ENCODE measurements at regions not wholly inside any gene's neighbourhood (a gene's known extent, or its start where the extent isn't known, plus 50 kb on each side); places are given as distances from the start of the nearest gene placed in this dataset.
"Not testable (repeated sequence)": the region's sequence is repeated elsewhere in the genome, so short reads cannot be mapped to it uniquely, and the experiment has no call there.

DNA sequence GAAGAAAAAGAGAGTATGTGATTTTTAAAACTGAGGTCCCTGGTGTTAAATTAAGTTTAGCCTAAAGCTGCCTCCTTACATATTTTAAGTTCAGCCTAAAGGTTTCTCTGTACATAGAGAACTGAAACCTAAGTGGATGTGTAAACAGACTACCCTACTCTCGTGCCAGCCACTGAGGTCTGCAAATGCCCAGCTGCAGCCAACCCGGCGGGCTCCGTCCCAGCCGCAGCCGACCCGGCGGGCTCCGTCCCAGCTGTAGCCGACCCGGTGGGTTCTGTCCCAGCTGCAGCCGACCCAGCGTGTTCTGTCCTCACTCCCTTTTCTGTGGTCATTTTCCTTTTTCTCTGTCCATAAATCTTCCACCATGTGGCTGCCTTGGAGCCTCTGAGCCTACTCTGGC is 97.2 kb upstream of the SFSWAP start:
- DNase-seq (ENCODE audit: low read depth in 2 of 2) = no peak

DNA sequence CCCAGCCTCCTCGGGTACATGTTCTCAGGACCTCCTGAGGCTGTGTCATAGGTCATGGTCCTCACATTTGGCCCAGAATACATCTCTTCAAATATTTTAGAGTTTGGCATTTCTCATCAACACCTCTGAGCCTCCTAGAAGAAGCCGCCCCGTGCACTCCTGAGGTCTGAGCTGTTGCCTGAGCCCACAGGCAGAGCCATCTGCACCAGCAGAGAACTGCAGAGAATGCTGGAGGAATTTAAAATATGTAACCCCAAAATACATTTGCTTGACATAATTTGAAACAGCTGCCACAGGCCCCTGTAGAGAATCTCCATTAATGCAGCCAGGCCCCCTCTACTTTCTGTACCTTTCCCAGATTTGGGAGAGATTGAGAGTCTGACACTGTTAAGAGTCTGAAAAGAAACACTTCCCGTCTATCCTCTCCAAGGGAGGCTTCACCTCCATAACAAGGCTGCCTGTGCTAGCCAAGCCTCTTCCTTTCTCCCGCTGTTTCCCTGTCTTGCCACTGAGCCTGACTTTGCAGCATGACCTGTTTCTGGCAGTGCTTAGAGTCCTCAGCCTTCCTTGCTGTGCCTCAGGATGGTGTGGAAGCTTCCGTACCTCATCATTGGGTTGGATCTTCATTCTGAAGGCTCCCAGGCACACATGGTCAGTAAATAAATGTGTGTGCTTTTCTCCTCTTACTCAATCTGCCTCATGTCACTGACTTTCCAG is 95.4 kb upstream of the SFSWAP start:
- no peak for DNase-seq (ENCODE audit: low read depth in 2 of 2)

DNA sequence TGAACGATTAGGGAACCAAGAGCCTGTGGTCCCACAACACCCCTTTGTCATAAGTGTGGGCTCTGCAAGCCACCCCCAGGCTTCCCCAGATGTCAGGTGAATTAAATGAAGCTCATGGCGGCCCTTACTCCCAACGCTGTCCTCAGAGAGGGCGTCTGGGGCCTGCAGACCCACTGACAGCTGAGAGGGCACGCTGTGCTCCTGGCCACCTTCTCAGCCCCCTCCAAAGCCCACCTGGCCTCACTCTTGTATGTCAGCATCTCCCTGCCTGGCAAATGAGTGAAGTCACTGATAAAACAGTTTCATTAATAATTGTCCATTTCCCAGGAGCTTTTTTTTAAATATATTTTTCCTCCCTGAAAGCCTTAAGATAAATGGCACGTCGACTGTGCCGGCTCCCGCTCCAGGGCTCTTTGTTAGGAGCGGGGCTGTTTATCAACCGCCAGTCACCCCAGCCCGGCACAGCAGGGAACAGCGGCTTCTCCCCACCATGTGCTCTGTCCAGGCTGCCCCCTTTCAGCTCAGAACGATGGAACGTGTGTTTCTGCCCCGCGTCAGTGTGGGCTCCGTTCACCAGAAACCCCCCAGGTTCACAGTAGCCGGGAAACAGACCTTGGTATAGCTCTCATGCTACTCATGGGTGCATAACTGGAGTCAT is 94.7 kb upstream of the SFSWAP start:
- DNase-seq (ENCODE audit: low read depth in 2 of 2) = no peak

DNA sequence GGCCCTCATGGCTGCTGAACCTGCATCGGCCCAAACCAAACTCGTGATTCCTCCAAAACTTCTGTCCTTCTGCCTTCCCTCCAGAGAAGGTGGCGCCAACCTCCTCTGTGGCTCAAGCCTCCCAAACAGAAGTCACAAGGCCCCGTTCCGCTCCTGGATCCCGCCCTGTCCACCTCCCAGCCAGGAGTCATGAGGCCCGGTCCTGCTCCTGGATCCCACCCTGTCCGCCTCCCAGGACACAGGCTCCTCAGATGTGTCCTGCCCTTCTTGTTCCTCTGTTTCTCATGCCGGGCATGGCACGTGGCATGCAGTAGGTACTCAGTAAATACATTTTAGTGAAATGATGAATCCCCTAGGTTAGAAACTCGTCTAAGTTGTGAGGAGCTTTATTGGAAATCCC is 94.2 kb upstream of the SFSWAP start:
- DNase-seq (ENCODE audit: low read depth in 2 of 2) = no peak

DNA sequence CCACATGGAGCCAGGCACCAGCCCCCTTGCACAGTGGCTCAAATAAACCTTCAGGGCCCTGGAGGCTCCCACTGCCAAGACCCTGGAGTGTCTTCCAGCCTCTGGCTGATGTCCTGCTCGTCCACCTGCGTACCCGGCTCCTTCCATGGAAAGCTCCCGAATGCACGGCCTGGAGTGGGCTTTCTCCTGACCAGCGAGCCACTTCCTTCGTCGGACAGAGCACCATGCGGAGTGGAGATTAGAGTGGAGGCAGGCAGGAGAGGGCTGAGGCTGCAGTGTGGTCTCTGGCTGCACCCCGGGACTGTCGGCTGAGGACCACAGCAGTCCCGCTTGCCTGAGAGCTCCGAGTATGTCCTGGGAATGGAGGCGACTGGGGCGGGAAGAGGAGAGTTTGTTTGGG is 93.7 kb upstream of the SFSWAP start:
- no peak for DNase-seq (ENCODE audit: low read depth in 2 of 2)

DNA sequence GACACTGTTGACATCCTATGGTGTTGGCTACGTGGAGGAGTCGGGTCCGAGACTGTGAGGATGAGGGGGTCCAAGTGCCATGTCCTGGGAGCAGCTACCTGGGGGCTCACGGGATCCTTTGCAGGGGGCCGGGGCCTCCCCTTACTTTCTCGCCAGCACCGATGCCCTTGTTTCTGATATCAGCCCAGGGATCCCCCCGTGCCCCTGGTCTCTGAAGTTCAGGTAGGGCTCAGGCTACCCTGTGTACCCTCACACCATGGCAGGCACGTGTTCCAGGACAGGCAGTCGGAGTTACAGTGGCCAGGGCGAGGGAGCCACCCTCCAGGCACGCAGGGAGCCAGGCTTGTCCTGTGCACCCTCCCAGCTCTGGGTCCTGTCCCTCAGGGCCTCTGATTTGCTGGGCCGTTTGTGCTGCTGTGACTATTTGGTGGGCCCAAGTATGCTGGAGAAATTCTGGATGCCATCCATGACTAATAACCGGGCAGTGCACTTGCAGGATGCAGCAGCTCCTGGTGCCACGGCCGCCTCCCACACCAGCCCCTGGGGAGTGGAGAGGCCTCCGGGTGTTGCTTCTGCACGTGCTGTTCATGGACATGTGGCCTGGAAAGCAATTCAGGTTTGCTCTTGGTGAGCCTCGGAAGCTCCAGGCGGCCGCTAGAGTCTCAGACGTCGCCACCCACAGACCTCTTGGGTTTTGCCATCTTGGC is 93.1 kb upstream of the SFSWAP start:
- DNase-seq (ENCODE audit: low read depth in 2 of 2) = no peak

DNA sequence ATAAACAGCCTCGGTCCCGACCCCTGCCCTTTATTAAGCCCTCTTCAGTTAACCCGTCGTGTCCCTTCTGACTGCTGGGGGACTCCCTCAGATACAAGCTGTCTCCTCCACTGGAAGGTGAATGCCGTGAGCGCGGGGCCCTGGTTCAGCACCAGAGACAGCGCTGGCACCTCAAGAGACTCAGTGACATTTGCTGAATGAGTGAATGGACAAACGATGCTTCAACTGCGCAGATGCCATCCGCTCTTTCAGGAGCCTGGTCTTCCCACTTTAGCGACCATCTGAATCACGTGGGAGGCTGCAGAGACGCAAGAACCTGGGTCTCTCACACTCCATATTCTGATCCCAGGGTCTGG is 92.6 kb upstream of the SFSWAP start:
- no peak for DNase-seq (ENCODE audit: low read depth in 2 of 2)

DNA sequence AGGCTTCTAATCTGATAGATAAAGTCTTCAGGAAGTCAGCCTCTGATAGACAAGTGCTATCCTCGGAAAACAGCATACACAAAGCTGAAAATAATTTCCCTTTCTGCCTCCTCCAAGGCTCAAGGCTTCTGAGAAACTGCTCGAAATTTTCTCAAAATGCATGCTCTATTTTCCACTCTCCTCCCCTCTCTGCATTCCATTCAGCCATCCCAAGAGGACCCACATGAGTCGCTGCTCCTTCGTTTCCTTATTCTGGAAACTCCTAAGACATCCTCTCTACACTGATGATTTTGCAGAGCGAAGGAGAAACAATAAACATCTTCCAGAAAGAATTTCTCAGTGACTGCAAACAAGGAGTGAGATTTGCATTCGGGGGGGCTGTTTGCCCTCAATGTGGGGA is 92.2 kb upstream of the SFSWAP start:
- no peak for DNase-seq (ENCODE audit: low read depth in 2 of 2)

DNA sequence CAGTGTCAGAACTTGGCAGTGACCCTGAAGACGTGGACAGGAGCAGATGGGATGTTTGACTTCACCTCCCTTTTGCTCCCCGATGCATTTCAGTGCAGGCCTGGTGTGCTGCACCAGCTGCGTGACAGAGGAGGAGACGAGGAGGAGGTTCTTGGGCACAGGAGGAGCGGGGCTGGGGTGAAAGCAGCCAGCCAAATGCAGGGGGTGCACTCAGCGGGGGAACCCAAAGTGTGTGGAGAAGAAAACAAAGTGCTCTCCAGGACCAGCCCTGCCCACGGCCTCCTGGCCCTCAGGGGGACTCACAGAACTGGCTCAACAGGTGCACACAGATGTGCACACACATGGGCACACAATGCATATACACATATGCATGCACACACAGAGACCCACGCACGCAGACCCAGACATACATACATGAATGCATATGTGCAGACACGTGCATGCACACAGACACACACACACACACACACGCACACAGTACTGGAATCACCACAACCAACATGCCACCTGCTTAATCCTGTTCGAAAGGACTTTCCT is 91.7 kb upstream of the SFSWAP start:
- no peak for DNase-seq (ENCODE audit: low read depth in 2 of 2)

DNA sequence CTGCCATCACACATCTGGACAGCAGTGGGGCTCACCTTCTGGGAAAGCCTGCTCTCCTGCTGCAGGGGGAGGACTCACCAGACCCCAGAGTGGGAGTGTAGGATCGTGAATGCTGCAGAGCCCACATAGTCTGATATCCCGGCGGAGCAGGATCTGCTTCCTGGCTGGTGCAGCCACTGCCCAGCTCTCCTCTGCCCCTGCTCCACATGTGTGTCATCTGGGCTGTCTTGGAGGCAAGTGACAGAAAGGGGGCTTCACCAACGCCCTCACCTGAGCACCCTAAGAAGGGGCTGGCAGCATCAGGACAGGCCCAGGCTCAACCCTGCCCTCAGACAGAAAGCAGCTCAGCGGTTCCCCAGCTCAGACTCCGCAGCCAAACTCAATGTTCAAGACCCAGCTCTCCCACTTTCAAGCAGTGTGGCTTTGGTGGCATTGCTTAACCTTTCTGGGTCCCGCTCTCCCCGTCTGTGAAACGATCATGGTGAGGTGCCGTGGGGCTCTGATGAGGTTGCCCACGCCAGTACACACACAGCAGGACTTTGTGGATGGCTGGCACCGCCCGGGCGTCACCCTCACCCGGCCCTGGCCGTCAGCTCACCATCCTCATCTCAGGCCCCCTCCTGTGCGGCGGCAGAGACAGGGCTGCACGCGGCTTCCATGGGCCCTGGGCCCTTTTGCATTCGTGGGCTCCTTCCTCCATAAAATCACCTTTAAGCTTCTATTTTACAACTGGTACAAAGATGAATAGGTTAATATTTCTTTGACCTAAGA is 91.0 kb upstream of the SFSWAP start:
- DNase-seq (ENCODE audit: low read depth in 2 of 2) = no peak

DNA sequence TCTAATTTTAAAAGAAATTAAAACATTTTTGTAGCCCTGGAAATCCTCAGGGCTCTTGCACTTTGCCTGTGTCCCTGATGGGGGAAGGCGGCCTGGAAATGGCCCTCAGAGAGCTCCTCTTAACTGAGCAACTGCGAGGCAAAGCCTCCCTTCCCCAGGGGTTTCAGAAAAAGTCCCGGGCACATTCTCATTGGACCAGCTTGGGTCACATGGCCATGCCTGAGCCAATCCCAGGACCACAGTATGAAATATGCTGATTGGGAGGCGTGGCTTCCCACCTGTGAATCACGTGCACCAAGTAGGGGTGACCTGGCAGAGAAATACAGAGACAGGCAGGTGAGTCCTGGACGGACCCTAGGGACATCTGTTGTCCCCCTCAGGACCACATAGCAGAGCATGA is 90.4 kb upstream of the SFSWAP start:
- no peak for DNase-seq (ENCODE audit: low read depth in 2 of 2)

DNA sequence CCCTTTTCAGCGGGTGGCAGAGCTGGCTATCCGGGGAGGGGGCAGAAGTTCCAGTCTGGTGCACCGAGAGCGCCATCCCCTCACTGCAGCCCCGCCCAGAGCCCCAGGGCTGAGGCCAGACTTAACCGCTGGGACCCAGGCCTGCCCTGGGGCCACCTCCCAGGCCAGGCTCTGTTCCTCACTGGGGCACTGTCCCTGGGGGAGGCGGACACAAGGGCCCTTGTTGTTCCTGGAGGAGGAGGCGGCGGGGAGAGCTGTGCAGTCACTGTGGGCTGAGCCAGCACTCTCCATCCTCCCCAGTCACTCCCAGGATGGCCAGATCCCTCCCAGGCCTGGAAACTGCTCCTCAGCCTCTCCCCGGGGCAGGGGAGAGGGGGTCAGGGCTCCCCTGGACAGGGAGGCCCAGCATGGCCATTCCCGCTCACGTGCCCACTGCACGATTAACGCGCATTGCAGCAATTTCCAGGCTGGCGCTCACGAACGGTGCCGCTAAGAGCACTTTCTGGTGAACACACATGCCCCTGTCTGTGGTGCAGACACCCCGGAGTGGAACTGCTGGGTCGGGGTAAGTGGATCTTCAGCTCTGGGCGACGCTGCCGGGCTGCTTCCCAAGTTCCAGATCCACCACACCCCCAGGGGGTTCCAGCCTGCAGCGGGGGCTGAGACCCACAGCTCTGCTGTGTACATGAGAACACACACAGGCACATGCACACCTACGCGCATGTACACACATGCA is 89.8 kb upstream of the SFSWAP start:
- no peak for DNase-seq (ENCODE audit: low read depth in 2 of 2)

DNA sequence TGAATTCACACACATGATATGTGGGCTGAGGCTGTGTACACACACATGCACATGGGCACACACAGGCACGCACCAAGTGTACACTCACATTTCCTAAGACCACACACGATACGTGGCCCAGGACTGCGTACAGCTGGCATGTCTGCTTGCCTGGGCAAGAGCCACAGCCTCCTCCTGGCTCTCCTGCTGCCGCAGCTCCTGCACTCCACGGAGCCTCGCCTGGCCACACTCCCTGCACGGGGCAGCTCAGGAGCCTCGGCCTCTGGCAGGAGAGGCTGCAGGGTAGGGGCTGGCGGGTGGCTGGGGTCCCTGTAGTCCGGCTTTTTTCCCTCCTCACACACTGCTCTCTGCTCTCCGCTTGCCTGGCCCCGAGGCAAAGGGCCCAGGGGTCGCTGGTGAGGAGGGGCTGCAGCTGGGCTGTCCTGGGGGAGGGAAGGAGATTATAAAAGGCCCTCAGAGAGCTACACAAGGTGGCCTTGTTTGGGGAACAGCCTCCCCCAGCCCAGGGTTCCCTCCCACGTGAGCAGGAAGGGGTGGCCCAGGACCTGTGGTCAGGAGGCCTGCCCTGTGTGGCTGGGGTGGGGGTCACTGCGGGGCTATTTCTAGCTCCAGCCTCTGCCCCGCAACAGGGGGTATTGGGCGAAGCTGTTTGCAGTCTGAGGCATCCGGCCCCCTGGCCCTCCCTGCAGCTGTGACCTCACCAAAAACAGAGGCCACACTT is 89.0 kb upstream of the SFSWAP start:
- DNase-seq (ENCODE audit: low read depth in 2 of 2) = no peak

DNA sequence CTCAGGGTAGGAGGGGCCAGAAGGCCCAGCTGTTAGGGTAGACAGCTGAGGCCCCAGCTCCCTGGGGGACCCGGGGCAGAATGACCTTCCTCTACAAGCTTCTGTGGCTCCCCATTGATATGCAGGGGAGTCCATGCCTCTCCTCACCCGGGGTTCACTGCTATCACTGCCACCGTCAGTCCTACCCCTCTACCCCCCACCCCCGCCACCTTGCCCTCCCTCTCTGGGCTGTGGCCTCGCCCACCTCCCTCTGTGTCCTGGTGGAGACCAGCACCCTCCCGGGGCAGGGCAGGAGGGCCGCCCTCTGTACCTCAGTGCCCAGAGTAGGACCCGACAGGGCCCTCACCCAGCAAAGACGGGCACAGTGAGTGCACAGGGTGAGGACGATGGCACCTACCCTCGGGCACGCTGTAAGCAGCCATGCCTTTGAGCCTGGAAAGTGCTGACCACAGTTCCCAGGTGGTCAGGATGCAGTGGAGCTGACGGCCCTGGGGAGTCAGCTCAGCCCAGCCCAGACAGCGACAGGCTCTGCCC is 88.4 kb upstream of the SFSWAP start:
- no peak for DNase-seq (ENCODE audit: low read depth in 2 of 2)

DNA sequence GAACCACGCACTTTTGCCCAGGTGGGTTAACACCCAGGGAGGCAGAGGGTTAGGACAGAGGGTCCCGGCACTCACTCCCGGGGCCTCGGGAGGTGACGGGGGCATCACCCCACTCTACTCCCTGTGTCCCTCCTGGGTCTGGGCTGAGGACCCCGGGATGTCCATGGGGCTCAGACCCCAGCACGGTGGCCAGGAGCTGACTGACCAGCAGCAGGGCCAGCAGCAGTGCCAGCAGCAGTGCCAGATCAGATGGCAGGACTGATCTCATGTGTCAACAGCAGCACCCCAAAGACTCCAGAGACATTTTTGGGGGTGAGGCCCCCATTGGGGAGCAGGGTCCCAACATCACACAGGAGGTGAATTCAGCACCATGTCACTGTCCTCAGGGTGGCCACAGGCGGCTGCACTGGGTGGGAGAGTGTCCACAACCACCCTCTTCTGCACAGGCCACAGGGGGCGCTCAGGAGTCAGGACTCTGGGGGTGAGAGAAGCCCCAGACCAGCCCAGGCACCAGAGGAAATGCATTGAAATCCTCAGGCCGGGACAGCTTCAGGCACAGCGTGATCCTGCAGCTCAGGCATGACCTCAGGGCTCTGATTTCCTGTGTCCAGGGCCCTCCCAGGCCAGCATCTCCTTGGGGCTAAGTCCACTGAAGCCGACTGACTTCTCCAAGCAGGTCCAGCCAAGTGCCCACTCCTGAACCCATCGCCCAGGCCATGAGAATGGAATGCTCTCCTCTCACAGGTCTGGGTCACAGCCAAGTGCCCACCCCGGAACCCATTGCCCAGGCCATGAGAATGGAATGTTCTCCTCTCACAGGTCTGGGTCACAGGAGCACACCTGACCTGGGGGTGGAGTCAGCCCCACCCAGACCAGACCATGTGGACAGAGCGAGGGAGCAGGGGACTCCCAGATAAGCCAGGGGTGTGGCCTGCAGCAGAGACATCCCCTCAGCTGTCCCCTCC is 87.2 kb upstream of the SFSWAP start:
- not testable (repeated sequence) for DNase-seq (ENCODE audit: low read depth in 2 of 2)

DNA sequence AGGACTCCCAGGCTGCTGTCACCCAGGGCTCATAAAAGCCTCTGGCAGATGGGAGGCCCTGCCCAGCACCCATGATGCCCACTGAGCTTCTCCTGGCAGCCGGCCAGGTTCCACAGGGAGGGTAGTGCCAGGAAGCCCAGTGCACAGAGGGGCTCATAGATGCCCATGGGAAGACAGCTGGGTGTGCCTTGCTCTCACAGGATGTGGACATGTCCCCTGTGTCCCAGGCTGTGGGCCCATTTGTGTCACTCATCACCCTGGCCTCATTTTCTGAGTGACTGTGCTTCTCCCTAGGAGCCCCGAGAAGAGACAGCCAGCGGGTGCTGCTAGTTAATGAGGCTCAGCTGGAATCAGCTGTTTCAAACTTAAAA is 86.5 kb upstream of the SFSWAP start:
- not testable (repeated sequence) for DNase-seq (ENCODE audit: low read depth in 2 of 2)

DNA sequence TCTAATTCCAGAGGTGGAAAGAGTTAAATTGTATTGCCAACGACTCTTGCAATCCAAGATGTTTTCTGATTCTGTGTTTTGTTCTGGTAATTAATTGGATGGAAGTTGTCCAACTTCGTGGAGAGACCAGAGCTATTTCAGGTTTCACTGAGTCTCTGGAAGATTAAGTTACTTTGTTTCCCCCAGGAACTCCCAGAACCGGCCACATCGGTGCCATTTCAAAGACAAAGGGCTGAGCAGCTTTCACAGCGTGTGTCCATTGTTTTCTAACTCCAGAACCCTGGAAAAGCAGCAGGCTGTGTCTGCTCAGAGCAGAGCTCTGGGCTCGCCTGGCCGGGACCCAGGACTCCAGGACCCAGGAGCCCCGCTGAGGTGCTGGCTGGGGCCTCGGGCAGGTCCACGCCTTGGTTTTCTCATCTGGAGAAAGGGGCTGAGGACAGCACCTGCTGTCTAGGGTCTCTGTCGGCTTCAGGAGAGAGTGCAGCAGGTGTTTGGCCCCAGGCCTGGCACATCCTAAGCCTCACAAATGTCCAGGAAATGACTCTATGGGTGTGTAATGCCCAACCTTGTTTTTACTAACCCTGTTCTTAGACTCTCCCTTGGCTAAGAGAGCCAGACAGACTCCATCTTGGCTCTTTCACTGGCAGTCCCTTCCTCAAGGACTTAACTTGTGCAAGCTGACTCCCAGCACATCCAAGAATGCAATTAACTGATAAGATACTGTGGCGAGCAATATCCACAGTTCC is 86.0 kb upstream of the SFSWAP start:
- not testable (repeated sequence) for DNase-seq (ENCODE audit: low read depth in 2 of 2)

DNA sequence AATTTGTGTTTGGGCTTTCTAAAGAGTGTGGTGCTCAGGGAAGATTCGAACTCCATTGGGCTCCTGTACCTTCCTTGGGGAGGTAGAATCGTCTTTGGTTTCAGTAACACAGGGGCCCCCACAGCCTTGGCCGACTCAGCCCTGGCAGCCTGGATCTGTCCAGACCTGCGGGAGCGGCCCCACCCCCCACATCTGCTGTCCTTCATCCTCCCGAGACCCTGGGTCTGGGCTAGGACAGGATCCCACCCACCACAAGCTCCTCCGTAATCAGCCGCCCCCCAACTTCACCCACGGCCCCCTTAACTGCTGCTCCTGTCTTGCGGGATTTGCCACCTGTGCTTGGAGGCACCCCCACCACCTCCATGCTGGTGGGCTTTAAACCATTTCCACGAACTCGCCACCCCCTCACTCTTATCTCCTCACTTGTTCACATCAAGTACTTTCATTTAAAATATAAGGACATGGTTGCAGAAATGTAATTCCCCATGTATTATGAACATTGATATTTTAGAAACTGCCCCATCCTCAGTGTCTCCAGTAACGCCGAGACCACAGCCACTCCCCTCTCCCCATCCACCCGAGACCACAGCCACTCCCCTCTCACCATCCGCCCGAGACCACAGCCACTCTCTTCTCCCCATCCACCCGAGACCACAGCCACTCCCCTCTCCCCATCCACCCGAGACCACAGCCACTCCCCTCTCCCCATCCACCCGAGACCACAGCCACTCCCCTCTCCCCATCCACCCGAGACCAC is 84.7 kb upstream of the SFSWAP start:
- not testable (repeated sequence) for DNase-seq (ENCODE audit: low read depth in 2 of 2)
